ENCODE measurements at regions not wholly inside any gene's neighbourhood (a gene's known extent, or its start where the extent isn't known, plus 50 kb on each side); places are given as distances from the start of the nearest gene placed in this dataset.

- peaks cover 2% of the 10 kb centered on the region for H3K27me3 Mint-ChIP-seq (ENCODE audit: unreplicated experiment)
- TF ChIP-seq CTCF (IDR thresholded peaks at IDR 0.05; ENCODE audit: partially characterized antibody, unreplicated experiment): no peak
- no peak overlapping the region for H3K4me3 Mint-ChIP-seq (ENCODE audit: unreplicated experiment)
Measured at GRCh38 chr18:6609666-6610264, 119.8 kb upstream of the ARHGAP28 start.

GRCh38 chr18:6610466-6610865 is 119.0 kb upstream of the ARHGAP28 start:
- Mint-ChIP-seq H3K27ac (ENCODE audit: unreplicated experiment) (no peak overlapping the region), H3K4me1 (ENCODE audit: low read depth, unreplicated experiment) (peaks cover 4% of the 10 kb centered on the region), H3K9me3 (ENCODE audit: unreplicated experiment) (no peaks in the 10 kb centered on the region), H3K4me3 (ENCODE audit: unreplicated experiment) (no peak overlapping the region), H3K27me3 (ENCODE audit: unreplicated experiment) (peaks cover 2% of the 10 kb centered on the region), H3K36me3 (ENCODE audit: unreplicated experiment) (peaks cover 5% of the 10 kb centered on the region)
- DNase-seq: no peak
- no peak for TF ChIP-seq CTCF (IDR thresholded peaks at IDR 0.05; ENCODE audit: partially characterized antibody, unreplicated experiment)

More at GRCh38 chr18:6609666-6610264, 119.8 kb upstream of the ARHGAP28 start:
- Mint-ChIP-seq H3K4me1 (ENCODE audit: low read depth, unreplicated experiment) (peaks cover 4% of the 10 kb centered on the region), H3K9me3 (ENCODE audit: unreplicated experiment) (no peaks in the 10 kb centered on the region), H3K36me3 (ENCODE audit: unreplicated experiment) (peaks cover 5% of the 10 kb centered on the region), H3K27ac (ENCODE audit: unreplicated experiment) (no peak overlapping the region)
- no peak for DNase-seq

GRCh38 chr18:6613581-6613980 is 115.9 kb upstream of the ARHGAP28 start:
- Mint-ChIP-seq H3K27ac (ENCODE audit: unreplicated experiment) (peak overlapping the region; percentile 45), H3K36me3 (ENCODE audit: unreplicated experiment) (peaks cover 10% of the 10 kb centered on the region), H3K9me3 (ENCODE audit: unreplicated experiment) (no peaks in the 10 kb centered on the region), H3K4me1 (ENCODE audit: low read depth, unreplicated experiment) (peaks cover 4% of the 10 kb centered on the region), H3K27me3 (ENCODE audit: unreplicated experiment) (peaks cover 2% of the 10 kb centered on the region), H3K4me3 (ENCODE audit: unreplicated experiment) (no peak overlapping the region)
- DNase-seq: no peak
- no peak for TF ChIP-seq CTCF (IDR thresholded peaks at IDR 0.05; ENCODE audit: partially characterized antibody, unreplicated experiment)

GRCh38 chr18:6614952-6615351 is 114.6 kb upstream of the ARHGAP28 start:
- Mint-ChIP-seq H3K36me3 (ENCODE audit: unreplicated experiment) (peaks cover 10% of the 10 kb centered on the region), H3K4me1 (ENCODE audit: low read depth, unreplicated experiment) (peaks cover 4% of the 10 kb centered on the region), H3K27me3 (ENCODE audit: unreplicated experiment) (peaks cover 2% of the 10 kb centered on the region), H3K9me3 (ENCODE audit: unreplicated experiment) (no peaks in the 10 kb centered on the region), H3K4me3 (ENCODE audit: unreplicated experiment) (no peak overlapping the region), H3K27ac (ENCODE audit: unreplicated experiment) (no peak overlapping the region)
- TF ChIP-seq CTCF (IDR thresholded peaks at IDR 0.05; ENCODE audit: partially characterized antibody, unreplicated experiment): no peak
- DNase-seq: no peak

- peaks cover 2% of the 10 kb centered on the region for H3K27me3 Mint-ChIP-seq (ENCODE audit: unreplicated experiment)
- no peak overlapping the region for H3K4me3 Mint-ChIP-seq (ENCODE audit: unreplicated experiment)
- H3K9me3 Mint-ChIP-seq (ENCODE audit: unreplicated experiment): no peaks in the 10 kb centered on the region
- TF ChIP-seq CTCF (IDR thresholded peaks at IDR 0.05; ENCODE audit: partially characterized antibody, unreplicated experiment): no peak
- DNase-seq: no peak
- H3K4me1 Mint-ChIP-seq (ENCODE audit: low read depth, unreplicated experiment): peaks cover 6% of the 10 kb centered on the region
- peaks cover 5% of the 10 kb centered on the region for H3K36me3 Mint-ChIP-seq (ENCODE audit: unreplicated experiment)
- H3K27ac Mint-ChIP-seq (ENCODE audit: unreplicated experiment): no peak overlapping the region
Measured at GRCh38 chr18:6616981-6617380, 112.5 kb upstream of the ARHGAP28 start.

Data from glutamatergic neuron (in vitro differentiated cells).